GM06990 (cell line): ENCODE measurements at regions not wholly inside any gene's neighbourhood (a gene's known extent, or its start where the extent isn't known, plus 50 kb on each side); places are given as distances from the start of the nearest gene placed in this dataset.

Source experiments
- DNase-seq: peaks from one replicate; pipeline ENCODE4 v3.0.0-alpha.2; 2011; ENCODE audit not compliant: insufficient read length; ENCODE audit errors: extremely low read depth
- H3K27me3 ChIP-seq: replicated peaks from 2 replicates; pipeline ENCODE4 v1.6.0; 2011; ENCODE audit warnings: low read length; ENCODE audit not compliant: control insufficient read depth, insufficient read depth
- H3K36me3 ChIP-seq: 2 replicates; pipeline ENCODE4 v1.5.1; 2011; ENCODE audit warnings: low read length; ENCODE audit not compliant: control insufficient read depth, insufficient read depth
- H3K4me3 ChIP-seq: replicated peaks from 2 replicates; pipeline ENCODE4 v1.5.1; 2011; ENCODE audit warnings: low read depth, mild to moderate bottlenecking, control low read depth, low read length
- TF ChIP-seq, protein P1 (sequence below): IDR thresholded peaks from 2 replicates; pipeline ENCODE4 v1.5.1; 2011; ENCODE audit warnings: low read length, control low read depth, mild to moderate bottlenecking, inconsistent platforms; ENCODE audit not compliant: insufficient read depth, poor library complexity, severe bottlenecking

- H3K4me3 ChIP-seq, result no peak overlapping the region
- no peak for DNase-seq
- H3K27me3 ChIP-seq, result no peaks in the 10 kb centered on the region
- TF ChIP-seq, protein P1, sequence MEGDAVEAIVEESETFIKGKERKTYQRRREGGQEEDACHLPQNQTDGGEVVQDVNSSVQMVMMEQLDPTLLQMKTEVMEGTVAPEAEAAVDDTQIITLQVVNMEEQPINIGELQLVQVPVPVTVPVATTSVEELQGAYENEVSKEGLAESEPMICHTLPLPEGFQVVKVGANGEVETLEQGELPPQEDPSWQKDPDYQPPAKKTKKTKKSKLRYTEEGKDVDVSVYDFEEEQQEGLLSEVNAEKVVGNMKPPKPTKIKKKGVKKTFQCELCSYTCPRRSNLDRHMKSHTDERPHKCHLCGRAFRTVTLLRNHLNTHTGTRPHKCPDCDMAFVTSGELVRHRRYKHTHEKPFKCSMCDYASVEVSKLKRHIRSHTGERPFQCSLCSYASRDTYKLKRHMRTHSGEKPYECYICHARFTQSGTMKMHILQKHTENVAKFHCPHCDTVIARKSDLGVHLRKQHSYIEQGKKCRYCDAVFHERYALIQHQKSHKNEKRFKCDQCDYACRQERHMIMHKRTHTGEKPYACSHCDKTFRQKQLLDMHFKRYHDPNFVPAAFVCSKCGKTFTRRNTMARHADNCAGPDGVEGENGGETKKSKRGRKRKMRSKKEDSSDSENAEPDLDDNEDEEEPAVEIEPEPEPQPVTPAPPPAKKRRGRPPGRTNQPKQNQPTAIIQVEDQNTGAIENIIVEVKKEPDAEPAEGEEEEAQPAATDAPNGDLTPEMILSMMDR, result no peak
- no peaks in the 10 kb centered on the region for H3K36me3 ChIP-seq
Measured at GRCh38 chr2:217254111-217254510, 394.2 kb upstream of the TNP1 start.

DNA sequence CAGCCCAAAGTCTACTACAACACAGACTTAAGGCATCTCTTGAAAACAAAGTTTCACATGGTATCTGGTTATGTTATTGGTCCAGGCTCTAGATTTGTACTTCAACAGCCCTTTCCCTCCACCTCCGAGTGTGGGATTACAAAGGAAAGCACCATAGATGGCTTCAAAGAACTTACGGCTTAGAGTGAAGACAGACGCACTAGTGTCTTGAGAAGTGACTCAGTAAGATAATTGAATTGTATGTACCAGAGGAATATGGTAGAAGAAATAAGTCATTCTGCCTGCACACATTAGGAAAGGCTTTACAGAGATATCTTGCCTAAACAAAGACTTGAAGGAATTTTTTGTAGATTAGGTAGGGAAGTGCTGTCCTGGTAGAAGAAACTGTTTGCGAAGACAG is 392.3 kb upstream of the TNP1 start:
- no peaks in the 10 kb centered on the region for H3K36me3 ChIP-seq
- TF ChIP-seq, protein P1, result no peak
- no peaks in the 10 kb centered on the region for H3K27me3 ChIP-seq
- no peak overlapping the region for H3K4me3 ChIP-seq
- DNase-seq, result no peak

DNA sequence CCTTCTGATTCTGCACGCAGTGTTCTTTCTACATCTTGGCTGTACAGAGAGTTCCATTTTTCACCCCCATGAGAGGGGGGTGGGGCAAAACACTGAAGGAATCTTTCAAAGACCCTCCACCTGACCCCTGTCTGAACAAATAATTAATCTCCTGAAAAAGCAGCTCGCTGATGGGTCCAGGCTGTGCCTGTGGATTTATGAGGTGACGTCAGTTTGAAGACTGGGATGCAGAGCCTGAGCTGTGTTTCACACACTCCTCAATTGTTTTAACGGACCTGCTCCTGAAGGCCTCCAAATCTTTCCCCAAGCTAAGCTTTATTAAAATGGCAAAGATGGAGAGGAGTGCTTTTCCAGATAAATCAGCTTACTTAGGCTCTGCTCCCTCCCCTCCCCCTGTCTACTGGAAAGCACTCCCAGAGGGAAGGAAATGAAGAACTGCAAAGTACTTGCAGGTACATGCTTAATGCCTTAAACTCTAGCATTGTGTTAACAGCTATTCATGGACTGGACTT is 390.2 kb upstream of the TNP1 start:
- Histone ChIP-seq H3K36me3 (no peaks in the 10 kb centered on the region), H3K4me3 (no peak overlapping the region), H3K27me3 (no peaks in the 10 kb centered on the region)
- no peak for DNase-seq
- TF ChIP-seq, protein P1, result no peak

GRCh38 chr2:217249121-217250012 is 389.5 kb upstream of the TNP1 start:
- H3K36me3 ChIP-seq, result no peaks in the 10 kb centered on the region
- H3K27me3 ChIP-seq, result no peaks in the 10 kb centered on the region
- H3K4me3 ChIP-seq, result no peak overlapping the region
- no peak for DNase-seq
- TF ChIP-seq, protein P1, result no peak

DNA sequence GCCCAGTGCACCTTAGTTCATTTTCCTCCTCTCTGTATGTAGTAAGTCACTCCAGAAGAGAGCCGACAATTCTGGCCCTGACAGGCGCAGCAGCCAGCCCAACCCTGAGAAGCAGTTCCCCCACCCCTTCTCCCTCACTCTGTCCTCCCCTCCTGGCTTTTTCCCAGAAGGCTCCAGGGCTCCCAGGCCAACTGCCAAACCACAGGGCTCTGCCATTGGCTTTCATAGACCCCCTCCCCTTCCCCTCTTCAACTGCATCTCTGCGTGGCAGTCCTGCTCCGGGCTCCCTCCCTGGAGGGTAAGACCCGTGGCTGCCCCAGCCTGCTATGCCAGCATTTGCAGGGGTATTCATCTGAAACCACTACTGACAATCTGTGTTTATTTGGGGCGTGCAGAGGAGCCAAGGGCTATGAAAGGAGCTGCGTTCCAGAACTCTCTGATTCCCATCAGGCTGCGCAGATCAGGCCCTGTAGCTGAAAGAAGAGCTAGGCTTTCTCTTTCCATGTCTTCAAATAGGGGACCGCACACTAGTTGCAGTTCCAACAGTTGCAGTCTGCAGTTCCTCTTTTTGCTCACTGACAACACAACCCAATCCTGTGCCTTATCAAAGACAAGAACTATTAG is 388.6 kb upstream of the TNP1 start:
- DNase-seq, result no peak
- Histone ChIP-seq H3K27me3 (no peaks in the 10 kb centered on the region), H3K4me3 (no peak overlapping the region), H3K36me3 (no peaks in the 10 kb centered on the region)
- TF ChIP-seq, protein P1, result no peak
